ENCODE measurements at regions not wholly inside any gene's neighbourhood (a gene's known extent, or its start where the extent isn't known, plus 50 kb on each side); places are given as distances from the start of the nearest gene placed in this dataset.

DNA sequence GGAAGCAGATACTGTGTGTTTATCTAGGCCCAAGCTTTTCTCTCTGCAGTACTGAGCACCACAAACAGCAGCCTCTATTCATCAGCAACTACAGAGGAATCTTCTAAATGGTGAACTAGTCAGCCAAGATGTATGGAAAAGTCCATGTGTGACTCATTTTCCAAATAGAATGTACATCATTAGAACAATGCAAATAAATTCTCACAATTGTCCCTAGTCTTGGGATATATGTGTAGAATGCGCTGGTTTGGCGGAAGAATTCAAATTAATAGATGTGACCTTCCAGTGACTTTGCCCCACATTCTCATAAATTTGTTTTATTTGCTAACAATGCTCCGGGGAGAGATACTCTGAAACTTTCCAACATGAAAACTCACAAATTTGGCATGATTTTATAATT is 436.2 kb downstream of the CBLN4 start:
- Histone ChIP-seq H3K4me3 (ENCODE audit: low read length in 3 of 3) (no peak overlapping the region), H3K9ac (ENCODE audit: low read depth in 1 of 3, low read length in 3 of 3) (no peak overlapping the region), H3K27ac (ENCODE audit: low read depth, low read length) (no peak overlapping the region), H3K9me3 (ENCODE audit: control insufficient read depth in 3 of 3, low read length in 3 of 3) (no peaks in the 10 kb centered on the region), H3K4me1 (ENCODE audit: control insufficient read depth in 3 of 3, insufficient read depth in 3 of 3, low read length in 3 of 3) (no peaks in the 10 kb centered on the region), H3K27me3 (ENCODE audit: control insufficient read depth in 3 of 3, insufficient read depth in 3 of 3, low read length in 3 of 3) (no peaks in the 10 kb centered on the region), H3K36me3 (ENCODE audit: control insufficient read depth in 3 of 3, insufficient read depth in 3 of 3, low read length in 3 of 3) (no peaks in the 10 kb centered on the region)

DNA sequence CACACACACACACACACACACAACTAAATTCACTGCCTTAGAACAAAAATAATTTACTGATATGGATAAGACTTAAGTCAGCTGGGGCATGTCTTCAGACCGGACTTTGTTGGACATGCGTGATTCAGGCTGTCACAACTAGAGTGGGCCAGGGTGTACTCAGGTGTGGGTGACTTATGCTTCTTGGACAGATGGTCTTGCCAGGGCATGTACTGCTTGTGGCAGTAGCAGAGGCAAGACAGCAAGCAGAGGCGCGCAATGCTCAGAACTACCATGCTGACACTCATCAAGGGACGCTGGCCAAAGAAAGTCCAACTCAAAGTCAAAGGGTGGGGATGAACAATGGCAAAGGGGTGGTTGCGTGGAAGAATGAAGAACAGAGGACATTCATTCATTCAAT is 437.5 kb downstream of the CBLN4 start:
- Histone ChIP-seq H3K27me3 (ENCODE audit: control insufficient read depth in 3 of 3, insufficient read depth in 3 of 3, low read length in 3 of 3) (no peaks in the 10 kb centered on the region), H3K9ac (ENCODE audit: low read depth in 1 of 3, low read length in 3 of 3) (no peak overlapping the region), H3K36me3 (ENCODE audit: control insufficient read depth in 3 of 3, insufficient read depth in 3 of 3, low read length in 3 of 3) (no peaks in the 10 kb centered on the region), H3K9me3 (ENCODE audit: control insufficient read depth in 3 of 3, low read length in 3 of 3) (no peaks in the 10 kb centered on the region), H3K27ac (ENCODE audit: low read depth, low read length) (no peak overlapping the region), H3K4me1 (ENCODE audit: control insufficient read depth in 3 of 3, insufficient read depth in 3 of 3, low read length in 3 of 3) (no peaks in the 10 kb centered on the region), H3K4me3 (ENCODE audit: low read length in 3 of 3) (no peak overlapping the region)

DNA sequence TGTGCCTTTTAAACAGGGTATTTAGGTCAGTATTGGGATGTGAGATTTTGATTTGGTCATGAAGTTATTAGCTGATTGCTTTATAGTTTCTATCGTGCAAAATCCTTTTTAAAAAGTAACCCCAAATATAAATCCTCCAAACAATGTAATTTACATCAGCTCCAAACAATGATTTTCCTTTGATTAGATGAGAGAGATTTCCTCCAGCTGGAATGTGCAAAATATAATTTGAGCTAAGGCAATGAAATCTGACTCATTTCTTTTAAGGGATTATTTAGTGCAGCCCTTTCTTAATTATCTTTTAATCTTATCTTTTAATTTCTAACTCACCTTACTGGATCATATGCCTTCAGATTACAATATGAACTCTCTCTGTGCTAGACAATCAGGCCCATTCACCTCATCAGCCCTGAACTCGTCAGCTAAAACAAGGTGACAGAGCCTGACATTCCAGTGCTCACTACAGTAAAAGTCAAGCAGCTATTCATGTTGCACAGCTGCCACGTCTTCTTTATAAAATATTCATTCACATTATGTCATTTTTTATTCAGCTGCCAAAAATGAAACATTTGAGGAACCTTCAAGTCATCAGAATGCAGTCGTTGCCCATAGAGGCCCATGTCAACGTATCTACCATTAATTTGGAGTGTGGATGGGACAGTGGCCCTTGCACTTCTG is 440.1 kb downstream of the CBLN4 start:
- H3K9ac ChIP-seq (ENCODE audit: low read depth in 1 of 3, low read length in 3 of 3): no peak overlapping the region
- H3K9me3 ChIP-seq (ENCODE audit: control insufficient read depth in 3 of 3, low read length in 3 of 3): peaks cover 0 to 3% (median 0%) of the 10 kb centered on the region in 3 donors
- no peaks in the 10 kb centered on the region for H3K36me3 ChIP-seq (ENCODE audit: control insufficient read depth in 3 of 3, insufficient read depth in 3 of 3, low read length in 3 of 3)
- H3K27me3 ChIP-seq (ENCODE audit: control insufficient read depth in 3 of 3, insufficient read depth in 3 of 3, low read length in 3 of 3): no peaks in the 10 kb centered on the region
- no peaks in the 10 kb centered on the region for H3K4me1 ChIP-seq (ENCODE audit: control insufficient read depth in 3 of 3, insufficient read depth in 3 of 3, low read length in 3 of 3)
- H3K27ac ChIP-seq (ENCODE audit: low read depth, low read length): no peak overlapping the region
- H3K4me3 ChIP-seq (ENCODE audit: low read length in 3 of 3): no peak overlapping the region

DNA sequence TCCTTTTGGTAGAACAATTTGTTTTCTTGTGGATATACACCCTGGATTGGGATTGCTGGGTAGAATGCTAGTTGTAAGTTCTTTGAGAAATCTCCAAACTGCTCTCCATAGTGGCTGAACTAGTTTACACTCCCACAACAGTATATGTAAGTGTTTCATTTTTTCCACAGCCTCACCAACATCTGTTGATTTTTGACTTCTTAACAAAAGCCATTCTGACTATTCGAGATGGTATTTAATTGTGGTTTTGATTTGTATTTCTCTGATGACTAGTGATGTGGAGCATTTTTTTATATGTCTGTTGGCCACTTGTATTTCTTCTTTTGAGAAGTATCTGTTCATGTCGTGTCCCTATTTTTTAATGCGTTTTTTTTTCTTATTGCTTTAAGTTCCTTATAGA is 444.1 kb downstream of the CBLN4 start:
- H3K9me3 ChIP-seq (ENCODE audit: control insufficient read depth in 3 of 3, low read length in 3 of 3): peaks cover 0 to 3% (median 0%) of the 10 kb centered on the region in 3 donors
- H3K36me3 ChIP-seq (ENCODE audit: control insufficient read depth in 3 of 3, insufficient read depth in 3 of 3, low read length in 3 of 3): no peaks in the 10 kb centered on the region

GRCh38 chr20:55557191-55557590 is 448.1 kb downstream of the CBLN4 start:
- no peaks in the 10 kb centered on the region for H3K27me3 ChIP-seq (ENCODE audit: control insufficient read depth in 3 of 3, insufficient read depth in 3 of 3, low read length in 3 of 3)
- no peak overlapping the region for H3K4me3 ChIP-seq (ENCODE audit: low read length in 3 of 3)
- H3K4me1 ChIP-seq (ENCODE audit: control insufficient read depth in 3 of 3, insufficient read depth in 3 of 3, low read length in 3 of 3): no peaks in the 10 kb centered on the region
- H3K27ac ChIP-seq (ENCODE audit: low read depth, low read length): no peak overlapping the region
- H3K9me3 ChIP-seq (ENCODE audit: control insufficient read depth in 3 of 3, low read length in 3 of 3): peaks cover 0 to 3% (median 0%) of the 10 kb centered on the region in 3 donors
- H3K9ac ChIP-seq (ENCODE audit: low read depth in 1 of 3, low read length in 3 of 3): no peak overlapping the region
- no peaks in the 10 kb centered on the region for H3K36me3 ChIP-seq (ENCODE audit: control insufficient read depth in 3 of 3, insufficient read depth in 3 of 3, low read length in 3 of 3)

More for the DNA sequence above, 444.1 kb downstream of the CBLN4 start:
- no peak overlapping the region for H3K27ac ChIP-seq (ENCODE audit: low read depth, low read length)
- no peak overlapping the region for H3K4me3 ChIP-seq (ENCODE audit: low read length in 3 of 3)
- no peak overlapping the region for H3K9ac ChIP-seq (ENCODE audit: low read depth in 1 of 3, low read length in 3 of 3)
- no peaks in the 10 kb centered on the region for H3K27me3 ChIP-seq (ENCODE audit: control insufficient read depth in 3 of 3, insufficient read depth in 3 of 3, low read length in 3 of 3)
- H3K4me1 ChIP-seq (ENCODE audit: control insufficient read depth in 3 of 3, insufficient read depth in 3 of 3, low read length in 3 of 3): no peaks in the 10 kb centered on the region

DNA sequence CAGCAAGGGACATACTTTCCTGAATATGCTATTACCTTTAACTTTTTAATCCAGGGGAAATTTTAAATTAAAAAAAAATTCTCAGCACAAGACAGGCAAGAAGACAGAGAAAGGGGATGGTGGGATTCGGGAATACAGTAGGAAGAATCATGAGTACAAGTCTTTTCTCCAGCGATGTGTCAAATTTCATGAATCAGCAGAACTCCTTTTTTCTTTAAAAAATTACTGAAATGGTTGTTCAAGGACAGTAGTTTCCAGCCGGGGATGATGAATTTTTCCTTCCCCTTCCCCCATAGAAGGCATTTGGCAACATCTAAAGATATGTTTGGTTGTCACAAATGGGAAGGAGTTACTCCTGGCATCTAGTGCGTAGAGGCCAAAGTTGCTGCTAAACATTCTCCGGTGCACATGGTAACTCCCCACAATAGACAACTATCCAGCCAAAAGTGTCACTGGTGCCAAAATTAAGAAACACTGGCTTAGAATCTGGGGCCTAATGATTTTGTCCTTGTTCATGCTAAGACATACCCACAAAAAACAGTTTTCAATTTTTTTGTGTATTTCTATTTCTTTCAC is 450.2 kb downstream of the CBLN4 start:
- no peak overlapping the region for H3K9ac ChIP-seq (ENCODE audit: low read depth in 1 of 3, low read length in 3 of 3)
- H3K27ac ChIP-seq (ENCODE audit: low read depth, low read length): no peak overlapping the region
- no peaks in the 10 kb centered on the region for H3K9me3 ChIP-seq (ENCODE audit: control insufficient read depth in 3 of 3, low read length in 3 of 3)
- no peaks in the 10 kb centered on the region for H3K27me3 ChIP-seq (ENCODE audit: control insufficient read depth in 3 of 3, insufficient read depth in 3 of 3, low read length in 3 of 3)
- no peak overlapping the region for H3K4me3 ChIP-seq (ENCODE audit: low read length in 3 of 3)
- H3K4me1 ChIP-seq (ENCODE audit: control insufficient read depth in 3 of 3, insufficient read depth in 3 of 3, low read length in 3 of 3): no peaks in the 10 kb centered on the region
- no peaks in the 10 kb centered on the region for H3K36me3 ChIP-seq (ENCODE audit: control insufficient read depth in 3 of 3, insufficient read depth in 3 of 3, low read length in 3 of 3)

DNA sequence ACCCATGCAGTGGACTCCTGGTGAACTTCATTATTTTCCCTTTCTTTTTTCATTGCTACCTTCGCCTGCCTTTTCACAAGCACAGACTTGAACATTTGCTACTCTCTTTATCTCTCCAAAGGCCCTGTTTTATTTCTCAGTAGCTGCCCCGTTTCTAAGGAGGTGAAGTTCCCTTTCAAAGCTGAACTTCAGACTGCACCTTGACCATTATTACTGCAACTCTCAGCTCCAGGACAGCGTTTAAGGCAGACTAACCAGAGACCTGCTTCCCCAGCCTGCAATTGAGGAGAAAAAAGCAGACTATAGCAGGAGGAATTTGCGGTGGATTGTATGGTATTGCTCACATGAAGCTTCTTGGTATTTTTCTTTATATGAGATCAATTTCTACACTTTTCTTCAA is 460.7 kb downstream of the CBLN4 start:
- H3K9me3 ChIP-seq (ENCODE audit: control insufficient read depth in 3 of 3, low read length in 3 of 3): no peaks in the 10 kb centered on the region
- H3K4me1 ChIP-seq (ENCODE audit: control insufficient read depth in 3 of 3, insufficient read depth in 3 of 3, low read length in 3 of 3): no peaks in the 10 kb centered on the region

DNA sequence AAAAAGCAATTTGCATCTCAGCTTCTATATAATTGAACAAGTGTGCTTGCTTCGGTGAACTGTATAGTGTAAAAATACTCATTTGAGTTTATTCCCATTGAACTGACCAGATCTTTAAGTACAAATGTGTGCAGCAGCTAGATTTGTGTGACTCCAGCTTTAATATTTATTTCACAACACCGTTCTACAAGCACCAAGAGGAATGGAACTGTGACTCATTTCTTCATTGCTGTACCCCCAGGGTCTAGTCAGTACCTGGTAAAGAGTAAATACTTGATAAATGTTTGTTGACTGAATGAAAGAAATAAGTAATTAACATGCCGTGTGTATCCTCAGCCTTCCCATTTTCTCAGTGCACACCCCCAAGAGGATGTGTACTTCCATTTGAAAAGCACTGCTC is 464.8 kb downstream of the CBLN4 start:
- no peak overlapping the region for H3K27ac ChIP-seq (ENCODE audit: low read depth, low read length)
- no peaks in the 10 kb centered on the region for H3K9me3 ChIP-seq (ENCODE audit: control insufficient read depth in 3 of 3, low read length in 3 of 3)
- no peak overlapping the region for H3K9ac ChIP-seq (ENCODE audit: low read depth in 1 of 3, low read length in 3 of 3)
- no peak overlapping the region for H3K4me3 ChIP-seq (ENCODE audit: low read length in 3 of 3)
- H3K4me1 ChIP-seq (ENCODE audit: control insufficient read depth in 3 of 3, insufficient read depth in 3 of 3, low read length in 3 of 3): peaks cover 0 to 4% (median 0%) of the 10 kb centered on the region in 3 donors
- H3K36me3 ChIP-seq (ENCODE audit: control insufficient read depth in 3 of 3, insufficient read depth in 3 of 3, low read length in 3 of 3): no peaks in the 10 kb centered on the region
- H3K27me3 ChIP-seq (ENCODE audit: control insufficient read depth in 3 of 3, insufficient read depth in 3 of 3, low read length in 3 of 3): no peaks in the 10 kb centered on the region

More for the DNA sequence above, 460.7 kb downstream of the CBLN4 start:
- Histone ChIP-seq H3K4me3 (ENCODE audit: low read length in 3 of 3) (no peak overlapping the region), H3K27ac (ENCODE audit: low read depth, low read length) (no peak overlapping the region), H3K36me3 (ENCODE audit: control insufficient read depth in 3 of 3, insufficient read depth in 3 of 3, low read length in 3 of 3) (no peaks in the 10 kb centered on the region), H3K27me3 (ENCODE audit: control insufficient read depth in 3 of 3, insufficient read depth in 3 of 3, low read length in 3 of 3) (no peaks in the 10 kb centered on the region), H3K9ac (ENCODE audit: low read depth in 1 of 3, low read length in 3 of 3) (no peak overlapping the region)

- Histone ChIP-seq H3K4me1 (ENCODE audit: control insufficient read depth in 3 of 3, insufficient read depth in 3 of 3, low read length in 3 of 3) (peaks cover 0 to 4% (median 0%) of the 10 kb centered on the region in 3 donors), H3K27me3 (ENCODE audit: control insufficient read depth in 3 of 3, insufficient read depth in 3 of 3, low read length in 3 of 3) (no peaks in the 10 kb centered on the region), H3K9me3 (ENCODE audit: control insufficient read depth in 3 of 3, low read length in 3 of 3) (no peaks in the 10 kb centered on the region), H3K4me3 (ENCODE audit: low read length in 3 of 3) (no peak overlapping the region), H3K36me3 (ENCODE audit: control insufficient read depth in 3 of 3, insufficient read depth in 3 of 3, low read length in 3 of 3) (no peaks in the 10 kb centered on the region), H3K9ac (ENCODE audit: low read depth in 1 of 3, low read length in 3 of 3) (no peak overlapping the region), H3K27ac (ENCODE audit: low read depth, low read length) (no peak overlapping the region)
These were observed 465.3 kb downstream of the CBLN4 start for GRCh38 chr20:55540013-55540412.

DNA sequence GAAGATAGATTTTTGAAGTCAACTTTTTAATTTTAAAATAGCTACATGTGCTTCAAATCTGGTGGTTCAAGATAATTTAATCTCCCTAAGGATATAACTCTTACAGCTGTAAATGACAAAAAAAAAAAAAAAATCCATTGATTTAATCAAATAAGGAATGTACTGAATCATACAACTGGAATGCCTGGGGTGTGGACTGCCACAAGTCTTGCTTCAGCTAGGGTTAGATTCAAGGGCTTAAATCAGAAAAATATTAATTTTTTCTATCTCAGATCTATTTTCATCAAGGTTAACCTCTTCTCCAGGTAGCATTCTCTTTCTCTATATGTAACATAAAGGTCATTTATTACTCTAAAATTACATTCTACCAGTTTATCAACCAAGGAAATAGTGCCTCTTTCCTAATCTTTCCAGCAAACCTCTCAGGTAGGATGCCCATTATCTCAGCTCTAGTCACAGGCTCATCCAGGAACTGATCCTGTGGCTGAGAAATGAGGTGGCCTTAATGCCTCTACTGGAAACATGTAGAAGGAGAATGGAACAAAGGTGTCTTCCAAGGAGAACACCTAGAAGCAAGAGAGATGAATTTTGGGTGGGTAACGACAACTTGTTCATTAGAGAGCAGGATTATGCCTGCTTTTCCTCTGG is 466.9 kb downstream of the CBLN4 start:
- H3K4me1 ChIP-seq (ENCODE audit: control insufficient read depth in 3 of 3, insufficient read depth in 3 of 3, low read length in 3 of 3): peaks cover 0 to 4% (median 0%) of the 10 kb centered on the region in 3 donors
- H3K36me3 ChIP-seq (ENCODE audit: control insufficient read depth in 3 of 3, insufficient read depth in 3 of 3, low read length in 3 of 3): no peaks in the 10 kb centered on the region
- H3K27ac ChIP-seq (ENCODE audit: low read depth, low read length): no peak overlapping the region
- H3K27me3 ChIP-seq (ENCODE audit: control insufficient read depth in 3 of 3, insufficient read depth in 3 of 3, low read length in 3 of 3): no peaks in the 10 kb centered on the region
- no peak overlapping the region for H3K4me3 ChIP-seq (ENCODE audit: low read length in 3 of 3)
- no peaks in the 10 kb centered on the region for H3K9me3 ChIP-seq (ENCODE audit: control insufficient read depth in 3 of 3, low read length in 3 of 3)
- H3K9ac ChIP-seq (ENCODE audit: low read depth in 1 of 3, low read length in 3 of 3): no peak overlapping the region
